ENCODE measurements at regions not wholly inside any gene's neighbourhood (a gene's known extent, or its start where the extent isn't known, plus 50 kb on each side); places are given as distances from the start of the nearest gene placed in this dataset.

DNA sequence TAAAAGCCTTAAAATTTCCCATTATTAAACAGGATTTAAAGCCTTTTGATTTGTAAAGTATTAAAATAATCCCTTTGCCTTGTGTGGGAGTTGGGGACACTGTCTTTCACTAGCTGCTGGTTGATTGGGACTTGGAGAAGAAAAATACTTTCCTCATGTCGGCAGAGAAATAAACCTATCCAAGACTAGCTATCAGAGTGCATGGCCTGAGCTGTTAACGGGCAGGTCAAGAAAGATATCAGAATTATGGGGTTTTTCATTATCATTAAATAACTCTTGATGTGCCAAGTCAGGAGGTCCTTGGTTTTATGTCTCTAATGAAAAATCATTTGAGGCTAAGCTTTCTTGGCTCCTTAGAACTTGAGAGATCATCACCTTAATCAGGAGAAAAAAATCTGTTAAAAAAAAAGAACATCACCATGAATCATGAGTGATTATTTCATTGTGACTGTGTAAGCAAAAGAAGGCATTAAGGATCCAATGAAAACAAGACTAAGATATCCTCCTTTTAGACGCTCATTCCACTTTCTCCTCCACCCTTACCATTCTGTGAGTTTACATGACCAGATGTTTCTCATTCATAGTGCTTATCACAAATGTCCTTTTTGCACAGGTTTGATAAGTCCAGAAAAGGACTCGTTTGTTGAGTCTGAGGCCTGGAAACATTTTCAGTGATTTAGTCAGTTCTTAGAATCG is 140.4 kb upstream of the EGFLAM start:
- TF ChIP-seq POLR2A (IDR thresholded peaks at IDR 0.05) = no peak
- no peak for TF ChIP-seq POLR2AphosphoS5 (IDR thresholded peaks at IDR 0.05)
- TF ChIP-seq, protein P1, sequence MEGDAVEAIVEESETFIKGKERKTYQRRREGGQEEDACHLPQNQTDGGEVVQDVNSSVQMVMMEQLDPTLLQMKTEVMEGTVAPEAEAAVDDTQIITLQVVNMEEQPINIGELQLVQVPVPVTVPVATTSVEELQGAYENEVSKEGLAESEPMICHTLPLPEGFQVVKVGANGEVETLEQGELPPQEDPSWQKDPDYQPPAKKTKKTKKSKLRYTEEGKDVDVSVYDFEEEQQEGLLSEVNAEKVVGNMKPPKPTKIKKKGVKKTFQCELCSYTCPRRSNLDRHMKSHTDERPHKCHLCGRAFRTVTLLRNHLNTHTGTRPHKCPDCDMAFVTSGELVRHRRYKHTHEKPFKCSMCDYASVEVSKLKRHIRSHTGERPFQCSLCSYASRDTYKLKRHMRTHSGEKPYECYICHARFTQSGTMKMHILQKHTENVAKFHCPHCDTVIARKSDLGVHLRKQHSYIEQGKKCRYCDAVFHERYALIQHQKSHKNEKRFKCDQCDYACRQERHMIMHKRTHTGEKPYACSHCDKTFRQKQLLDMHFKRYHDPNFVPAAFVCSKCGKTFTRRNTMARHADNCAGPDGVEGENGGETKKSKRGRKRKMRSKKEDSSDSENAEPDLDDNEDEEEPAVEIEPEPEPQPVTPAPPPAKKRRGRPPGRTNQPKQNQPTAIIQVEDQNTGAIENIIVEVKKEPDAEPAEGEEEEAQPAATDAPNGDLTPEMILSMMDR (IDR thresholded peaks at IDR 0.05) = no peak
- TF ChIP-seq EP300 (IDR thresholded peaks at IDR 0.05) = no peak
